ENCODE measurements at regions not wholly inside any gene's neighbourhood (a gene's known extent, or its start where the extent isn't known, plus 50 kb on each side); places are given as distances from the start of the nearest gene placed in this dataset.
"Not testable (repeated sequence)": the region's sequence is repeated elsewhere in the genome, so short reads cannot be mapped to it uniquely, and the experiment has no call there.

DNA sequence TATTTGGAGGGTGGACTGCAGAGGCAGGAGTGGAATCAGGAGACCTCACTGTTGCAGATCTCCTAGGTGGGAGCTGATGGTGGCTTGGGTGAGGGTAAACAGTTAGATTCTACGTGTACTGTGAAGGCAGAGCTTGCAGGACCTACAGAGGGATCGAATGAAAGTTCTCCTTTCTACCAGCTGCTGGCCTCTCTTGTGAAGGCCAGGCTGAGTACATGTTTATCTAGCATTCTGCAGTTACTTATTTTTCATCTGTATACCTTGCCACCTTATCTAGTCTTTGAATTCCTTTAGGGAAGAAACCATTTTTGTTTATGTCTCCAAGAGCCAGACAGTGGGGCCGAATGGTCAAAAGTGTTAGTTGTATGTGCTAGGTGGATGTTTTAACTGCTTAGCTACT, 57.6 kb downstream of the PTTG1 start:
- DNase-seq (ENCODE audit: low read depth) = no peak

DNA sequence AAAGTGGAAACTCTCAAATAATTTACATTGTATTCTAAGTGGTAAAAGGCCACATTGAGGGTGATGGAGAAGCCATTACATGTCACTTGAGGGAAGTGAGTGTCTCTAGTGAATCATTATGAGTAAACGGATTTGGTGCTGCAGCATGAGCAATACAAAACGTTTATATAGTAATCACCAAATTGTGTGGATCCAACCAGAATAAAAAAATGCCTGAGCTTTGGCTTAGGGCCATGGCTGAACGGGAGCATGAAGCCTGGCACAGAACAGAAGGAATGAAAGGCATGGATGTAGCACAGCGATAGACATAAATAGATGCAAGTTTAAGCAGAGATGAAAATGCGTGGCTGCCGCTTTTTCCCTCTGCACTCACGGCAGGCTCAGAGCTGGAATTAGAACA, 58.3 kb downstream of the PTTG1 start:
- peak; percentile 68 for DNase-seq (ENCODE audit: low read depth)

DNA sequence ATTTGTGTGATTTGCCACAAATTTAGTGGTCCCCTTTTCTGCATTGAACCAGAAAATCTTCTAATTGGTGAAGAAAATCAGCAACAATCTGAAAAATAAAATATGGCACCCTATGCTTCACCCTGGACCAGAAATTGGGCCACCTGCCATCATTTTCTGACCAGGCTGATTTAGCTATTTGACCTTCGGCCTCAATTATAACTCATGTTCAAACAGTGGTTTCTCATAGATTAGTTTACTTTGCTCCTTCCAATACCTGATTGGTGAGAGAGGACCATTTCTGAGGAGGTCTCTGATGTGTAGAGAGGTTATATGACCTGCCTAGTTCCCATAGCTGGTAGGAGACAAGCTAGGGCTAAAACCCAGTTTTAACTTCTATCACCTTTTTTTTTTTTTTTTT, 59.0 kb downstream of the PTTG1 start:
- no peak for DNase-seq (ENCODE audit: low read depth)

DNA sequence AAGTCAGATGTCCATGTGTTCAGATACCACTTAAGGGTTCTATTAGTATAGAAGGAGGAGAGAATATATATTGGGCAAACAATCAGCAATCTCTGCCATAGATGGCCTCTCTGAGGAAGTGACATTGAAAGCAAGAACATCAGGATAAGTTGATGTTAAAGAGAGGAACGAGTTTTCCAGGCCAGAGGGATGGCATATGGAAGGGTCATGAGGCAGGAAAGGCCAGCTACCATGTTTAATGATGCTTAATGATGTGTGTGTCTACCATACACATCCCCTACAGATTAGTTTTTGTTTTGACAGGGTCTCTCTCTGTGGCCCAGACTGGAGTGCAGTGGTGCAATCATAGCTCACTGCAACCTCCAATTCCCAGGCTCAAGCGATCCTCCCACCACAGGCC, 63.0 kb downstream of the PTTG1 start:
- no peak for DNase-seq (ENCODE audit: low read depth)

DNA sequence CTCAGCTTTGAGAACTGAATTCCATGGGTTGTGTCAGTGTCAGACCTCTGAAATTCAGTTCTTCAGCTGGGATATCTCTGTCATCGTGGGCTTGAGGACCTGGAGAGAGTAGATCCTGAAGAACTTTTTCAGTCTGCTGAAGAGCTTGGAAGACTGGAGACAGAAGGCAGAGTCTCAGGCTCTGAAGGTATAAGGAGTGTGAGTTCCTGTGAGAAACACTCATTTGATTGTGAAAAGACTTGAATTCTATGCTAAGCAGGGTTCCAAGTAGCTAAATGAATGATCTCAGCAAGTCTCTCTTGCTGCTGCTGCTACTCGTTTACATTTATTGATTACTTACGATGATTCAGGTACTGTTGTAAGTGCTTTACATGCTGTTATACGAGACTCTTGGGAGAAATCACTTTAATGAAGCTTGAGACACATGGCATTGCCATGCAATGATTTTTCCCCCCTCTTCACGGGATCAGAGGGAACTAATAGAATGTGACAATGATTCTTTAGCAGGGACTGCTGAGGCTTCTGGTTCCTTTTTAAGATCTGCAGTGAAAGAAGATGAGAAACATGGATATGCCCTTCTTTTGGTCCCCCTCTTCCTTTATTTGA, 63.8 kb downstream of the PTTG1 start:
- DNase-seq (ENCODE audit: low read depth) = no peak

DNA sequence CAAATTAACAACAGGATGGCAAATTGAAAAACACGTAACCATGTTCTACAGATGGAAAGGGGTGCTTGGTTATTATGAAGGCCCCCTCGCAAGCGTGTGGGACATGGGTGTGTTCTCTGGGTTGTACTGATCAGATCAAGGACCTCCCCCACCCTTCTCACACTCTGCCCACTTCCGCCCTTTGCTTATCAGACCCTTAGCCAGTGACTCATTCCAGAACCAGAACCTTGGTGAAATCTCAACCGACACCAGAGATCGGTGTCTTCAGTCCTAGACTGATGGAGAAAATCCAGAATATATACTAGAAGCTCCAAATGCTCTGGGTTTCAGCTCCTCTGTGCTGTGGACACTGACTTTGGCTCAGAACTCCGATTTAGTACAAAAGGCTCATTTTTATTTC, 64.9 kb downstream of the PTTG1 start:
- no peak for DNase-seq (ENCODE audit: low read depth)

DNA sequence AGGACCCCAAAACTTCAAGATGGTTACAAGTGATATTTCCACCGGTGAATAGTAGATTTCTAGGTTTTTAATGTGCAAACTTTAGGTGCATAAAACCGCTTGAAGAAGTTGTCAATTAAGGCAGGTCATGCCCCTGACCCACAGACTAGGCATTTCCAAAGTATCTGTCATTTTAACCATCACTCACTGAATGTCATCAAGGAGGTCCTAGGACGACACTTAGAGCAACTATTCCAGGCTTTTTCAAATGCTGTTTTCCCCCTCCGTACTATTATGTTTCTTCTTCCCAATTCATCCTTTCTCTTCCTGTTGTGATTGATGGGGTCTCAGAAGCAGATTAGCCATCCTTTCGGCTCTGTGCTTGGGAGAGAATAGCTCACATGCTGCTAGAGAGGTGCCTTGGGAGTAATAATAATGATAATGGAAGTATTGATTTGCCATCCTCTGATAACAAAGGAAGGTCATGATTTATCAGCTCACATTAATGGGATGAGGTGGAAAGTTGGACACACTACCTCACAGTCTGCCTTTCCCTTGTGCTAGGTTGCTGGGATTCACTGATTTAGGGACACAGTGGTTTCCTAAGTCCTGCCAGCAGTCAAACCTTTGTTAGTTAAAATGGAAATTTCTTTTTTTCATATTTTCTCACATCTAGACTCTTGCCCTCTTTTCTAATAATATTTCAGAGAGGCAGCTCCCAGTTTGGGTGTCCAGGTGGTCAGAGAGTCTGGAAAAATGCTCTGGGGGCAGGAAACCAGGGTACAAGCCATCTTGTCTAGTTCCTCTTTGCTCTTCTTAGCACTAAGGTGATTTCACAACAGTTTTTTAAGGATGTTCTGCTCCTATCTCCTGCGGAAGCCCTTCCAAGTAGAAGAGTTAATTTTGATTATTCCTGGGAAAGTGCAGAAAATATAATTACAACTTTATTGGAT, 67.0 kb downstream of the PTTG1 start:
- no peak for DNase-seq (ENCODE audit: low read depth)

DNA sequence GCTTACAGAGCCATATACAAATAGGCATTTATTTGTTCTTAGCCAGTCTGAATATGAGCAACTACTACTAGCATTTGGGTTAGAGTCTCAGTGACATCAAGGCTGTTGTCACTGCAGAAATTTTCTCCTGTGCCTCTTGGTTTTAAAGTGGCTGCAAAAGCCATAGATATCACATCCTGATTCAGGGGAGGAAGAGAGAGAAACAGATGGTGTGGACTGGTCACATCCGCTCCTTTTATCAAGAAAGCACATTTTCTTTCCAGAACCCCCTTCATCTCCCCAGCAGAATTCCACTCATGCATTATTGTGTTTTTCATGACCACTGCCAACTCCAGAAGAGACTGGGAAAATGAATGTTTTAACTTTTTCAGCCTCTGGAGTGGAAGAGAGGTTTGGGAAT, 69.8 kb downstream of the PTTG1 start:
- no peak for DNase-seq (ENCODE audit: low read depth)

DNA sequence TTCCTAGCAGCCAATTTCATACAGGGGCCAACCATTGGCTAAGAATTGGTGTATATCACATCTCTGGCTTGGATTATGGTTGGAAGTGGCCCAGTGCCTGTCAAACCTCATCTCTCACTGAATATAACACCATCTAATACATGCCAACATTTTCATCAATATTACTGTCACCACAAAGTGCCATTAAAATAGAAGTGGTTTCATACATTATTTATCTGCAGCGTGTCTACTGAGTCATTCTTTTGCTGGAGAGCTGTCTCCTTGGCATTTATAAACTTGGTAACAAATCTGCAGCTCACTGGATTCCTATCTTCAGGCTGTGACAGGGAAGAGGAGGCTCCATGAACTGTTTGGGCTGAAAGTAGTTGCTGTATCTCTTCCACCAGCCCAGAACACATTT, 70.9 kb downstream of the PTTG1 start:
- no peak for DNase-seq (ENCODE audit: low read depth)

DNA sequence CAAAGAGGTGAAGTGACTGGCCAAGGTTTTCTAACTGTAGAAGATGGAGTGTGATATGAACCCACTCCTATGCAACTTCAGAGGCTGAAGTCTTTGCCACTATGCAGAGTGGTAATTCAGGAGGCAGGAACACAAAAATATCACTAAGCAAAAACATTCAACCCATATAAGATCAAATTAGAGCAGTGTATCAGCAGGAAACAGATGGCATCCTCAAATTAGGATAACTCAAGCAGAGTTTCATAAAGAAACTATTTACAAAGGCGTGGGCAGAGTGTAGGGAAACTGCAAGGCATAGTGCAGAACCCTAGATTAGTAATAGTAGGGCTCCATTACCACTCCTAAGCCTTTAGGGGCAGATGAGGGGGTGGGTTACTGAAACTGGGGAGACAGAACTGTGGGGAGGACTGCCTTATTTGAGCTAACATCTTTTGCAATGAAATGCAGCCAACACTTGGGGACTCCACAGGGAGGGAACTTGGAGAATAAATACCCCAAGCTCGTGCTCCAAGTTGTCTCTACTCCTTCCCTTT, 72.2 kb downstream of the PTTG1 start:
- DNase-seq (ENCODE audit: low read depth) = no peak

DNA sequence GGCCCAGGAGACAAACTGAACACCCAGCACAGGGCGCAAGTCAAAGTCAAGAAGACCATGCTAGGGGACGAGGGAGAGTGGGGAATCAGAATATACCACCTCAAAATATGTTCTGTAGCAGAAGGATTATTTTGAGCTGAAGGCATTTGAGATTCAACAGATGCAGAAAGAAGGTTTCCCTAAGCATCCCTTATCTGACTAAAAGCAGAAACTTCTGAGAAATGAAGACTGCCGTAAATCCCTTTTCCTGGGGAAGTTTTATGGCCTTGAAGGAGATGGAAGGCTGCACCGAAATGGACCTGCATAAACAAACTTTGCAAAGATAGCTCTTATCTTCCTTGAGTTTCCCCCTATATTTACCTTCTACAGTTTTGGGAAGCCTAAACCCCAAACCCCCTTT, 72.8 kb downstream of the PTTG1 start:
- no peak for DNase-seq (ENCODE audit: low read depth)

DNA sequence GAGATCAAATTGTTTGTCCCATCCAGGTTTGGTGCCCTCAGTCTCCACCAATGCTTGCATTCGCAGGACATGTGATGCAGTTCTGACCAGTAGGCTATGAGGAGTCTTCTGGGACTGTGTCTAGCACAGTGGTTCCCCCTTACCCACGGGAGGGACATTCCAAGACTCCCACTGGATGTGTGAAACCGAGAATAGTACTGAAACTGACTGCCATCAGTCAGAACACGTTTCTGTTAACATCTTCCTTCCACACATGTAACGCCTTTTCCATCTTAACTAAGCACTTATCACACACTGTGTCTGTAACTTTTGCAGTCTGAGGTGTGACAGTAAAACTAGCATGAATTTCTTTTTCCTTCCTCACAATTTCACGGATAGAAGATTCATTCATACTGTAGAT, 74.7 kb downstream of the PTTG1 start:
- DNase-seq (ENCODE audit: low read depth) = no peak

DNA sequence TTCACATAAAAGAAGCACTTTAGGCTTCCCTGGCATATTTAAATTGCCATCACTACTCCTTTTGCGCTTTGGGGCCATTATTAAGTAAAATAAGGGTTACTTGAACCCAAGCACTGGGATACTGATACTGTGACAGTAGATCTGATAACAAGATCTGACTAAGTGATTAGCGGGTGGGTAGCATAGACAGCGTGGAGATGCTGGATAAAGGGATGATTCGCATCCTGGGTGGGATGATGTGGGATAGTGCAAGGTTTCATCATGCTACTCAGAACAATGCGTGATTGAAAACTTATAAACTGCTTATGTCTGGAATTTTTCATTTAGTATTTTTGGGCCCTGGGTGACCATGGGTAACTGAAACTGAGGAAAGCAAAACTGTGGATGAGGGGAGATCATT, 75.1 kb downstream of the PTTG1 start:
- DNase-seq (ENCODE audit: low read depth) = no peak

DNA sequence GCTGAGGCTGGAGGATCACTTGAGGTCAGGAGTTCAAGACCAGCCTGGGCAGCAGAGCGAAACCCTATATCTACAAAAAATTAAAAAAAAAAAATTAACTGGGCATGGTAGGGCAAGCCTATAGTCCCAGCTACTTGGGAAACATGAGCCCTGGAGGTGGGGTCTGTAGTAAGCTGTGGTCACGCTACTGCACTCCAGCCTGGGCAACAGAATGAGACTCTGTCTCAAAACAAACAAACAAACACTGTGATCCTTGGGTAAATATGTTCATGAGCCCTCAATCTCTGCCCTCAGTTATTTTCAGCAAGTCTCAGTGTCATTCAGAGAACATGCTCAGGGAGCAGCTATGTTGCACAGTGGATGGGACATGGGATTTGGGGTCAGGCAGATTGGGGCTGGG, 76.2 kb downstream of the PTTG1 start:
- no peak for DNase-seq (ENCODE audit: low read depth)

DNA sequence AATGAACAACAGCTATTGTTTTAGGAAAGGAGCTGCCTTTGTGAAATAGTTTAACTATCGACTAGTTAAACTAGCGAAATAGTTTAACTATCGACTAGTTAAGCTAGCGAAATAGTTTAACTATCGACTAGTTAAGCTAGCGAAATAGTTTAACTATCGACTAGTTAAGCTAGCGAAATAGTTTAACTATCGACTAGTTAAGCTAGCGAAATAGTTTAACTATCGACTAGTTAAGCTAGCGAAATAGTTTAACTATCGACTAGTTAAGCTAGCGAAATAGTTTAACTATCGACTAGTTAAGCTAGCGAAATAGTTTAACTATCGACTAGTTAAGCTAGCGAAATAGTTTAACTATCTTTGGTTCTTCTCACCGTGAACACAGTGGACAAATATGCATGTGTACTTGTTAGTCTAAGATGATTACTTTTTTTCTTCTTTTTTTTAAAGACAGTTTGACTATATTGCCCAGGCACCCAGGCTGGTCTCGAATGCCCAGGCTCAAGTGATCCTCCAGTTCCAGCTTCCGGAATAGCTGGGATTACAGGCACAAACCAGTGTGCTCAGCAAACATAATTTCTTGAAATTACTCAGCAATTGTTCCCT, 76.9 kb downstream of the PTTG1 start:
- DNase-seq (ENCODE audit: low read depth) = not testable (repeated sequence)

DNA sequence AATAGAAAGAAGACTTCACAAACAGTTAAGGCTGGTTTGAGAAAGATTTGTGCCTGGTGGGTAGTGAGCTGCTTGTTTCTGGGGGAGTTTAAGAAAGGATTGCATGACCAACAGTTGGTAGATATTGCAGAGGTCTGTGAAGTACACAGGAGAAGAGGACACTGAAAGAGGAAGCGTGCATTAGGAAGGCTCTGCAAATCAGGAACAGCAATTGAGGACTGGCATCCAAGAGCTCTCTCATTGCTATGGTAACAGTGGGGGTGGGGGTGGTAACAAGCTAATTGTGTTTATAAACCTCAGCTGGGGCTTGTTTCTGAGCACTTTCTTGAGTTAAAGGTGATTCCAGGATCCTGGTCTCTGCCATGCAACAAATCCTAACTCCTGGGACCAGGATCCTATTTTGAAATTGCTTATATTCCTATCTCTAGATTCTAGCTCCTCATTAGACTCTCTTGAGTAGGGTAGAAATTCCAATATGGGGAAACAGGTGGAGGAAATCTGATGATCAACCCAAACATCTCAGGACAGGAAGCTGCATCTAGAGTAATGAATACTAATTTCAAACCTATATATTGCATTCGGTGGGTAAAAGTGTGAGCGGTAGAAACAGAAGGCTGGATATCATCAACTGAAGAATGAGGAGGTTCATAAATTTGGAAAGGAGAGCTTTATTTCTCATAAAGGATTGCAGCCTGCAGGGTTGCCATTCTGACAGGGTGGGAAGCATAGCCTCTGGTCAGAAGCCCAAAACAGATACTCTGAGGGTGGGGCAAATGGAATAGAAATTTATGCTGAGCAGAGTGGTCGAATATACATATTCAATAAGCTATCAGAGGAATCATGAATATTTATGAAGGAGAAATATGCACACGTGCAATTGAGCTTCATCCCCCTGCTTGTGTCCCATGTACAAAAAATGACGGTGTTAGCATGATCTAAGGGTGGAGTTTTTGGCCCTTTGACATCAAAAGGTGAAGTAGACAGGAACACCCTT, 79.4 kb downstream of the PTTG1 start:
- DNase-seq (ENCODE audit: low read depth) = no peak

DNA sequence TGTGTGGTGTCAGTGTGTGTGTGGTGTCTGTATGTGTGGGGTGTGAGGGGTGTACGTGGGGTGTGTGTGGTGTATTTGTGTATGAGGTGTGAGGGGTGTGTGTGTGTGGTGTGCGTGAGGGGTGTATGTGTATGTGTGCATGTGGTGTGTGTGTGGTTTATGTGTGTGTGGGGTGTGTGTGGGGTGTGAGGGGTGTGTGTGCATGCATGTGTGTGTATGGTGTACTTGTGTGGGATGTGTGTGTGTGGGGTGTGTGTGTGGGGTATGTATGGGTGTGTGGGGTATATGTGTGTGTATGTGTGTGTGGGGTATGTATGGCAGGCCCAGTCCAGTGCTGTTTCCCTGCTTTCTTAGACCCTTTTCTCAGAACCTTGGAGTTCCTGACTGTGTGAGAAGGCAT, 83.3 kb downstream of the PTTG1 start:
- no peak for DNase-seq (ENCODE audit: low read depth)

DNA sequence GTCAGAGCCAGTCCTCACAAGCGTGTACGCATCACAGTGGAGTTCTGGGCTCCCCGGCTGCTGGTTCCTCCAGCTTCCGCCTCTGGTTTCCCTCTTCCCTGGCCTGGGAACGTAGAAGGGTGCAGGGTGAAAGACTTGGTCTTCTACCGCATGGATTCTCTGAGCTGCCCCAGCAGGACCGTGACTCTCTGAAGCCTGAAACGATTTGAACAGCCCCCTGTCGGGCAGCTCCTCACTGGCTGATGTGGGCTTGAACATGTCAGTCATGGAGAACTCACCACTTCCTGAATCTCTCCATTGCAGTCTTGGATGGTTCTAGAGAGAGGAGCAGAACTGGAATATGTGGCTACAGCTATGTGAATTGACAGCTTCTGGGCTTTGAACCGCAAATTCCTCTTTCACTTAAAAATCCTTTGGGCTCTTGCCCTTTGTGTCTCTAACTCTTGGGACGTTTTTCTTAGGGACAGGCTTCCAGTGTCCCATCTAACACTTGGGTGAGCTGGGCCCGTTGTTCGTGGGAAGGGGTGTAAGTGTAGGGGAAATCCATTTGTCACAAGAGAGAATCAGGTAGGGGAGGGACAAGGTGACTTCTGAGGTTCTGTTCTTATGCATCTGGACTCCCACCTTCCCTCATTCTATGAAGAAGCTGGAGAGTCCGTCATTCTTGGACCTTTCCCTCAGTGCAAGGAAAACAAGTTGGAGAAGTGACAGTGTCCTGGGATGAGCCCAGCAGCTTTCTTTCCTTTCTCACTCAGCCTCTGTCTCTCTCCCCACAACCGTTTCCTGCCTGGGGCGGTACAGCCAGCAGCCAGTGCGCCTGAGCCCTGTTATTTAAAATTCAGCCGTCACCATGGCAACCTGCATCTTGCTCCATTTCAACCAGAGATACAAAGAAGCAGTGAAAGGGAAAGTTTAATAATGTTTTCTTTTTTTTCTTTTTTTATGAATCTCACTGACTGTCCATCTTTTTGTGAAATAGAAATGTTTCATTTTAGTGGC, 84.7 kb downstream of the PTTG1 start:
- DNase-seq (ENCODE audit: low read depth) = peak; percentile 59

DNA sequence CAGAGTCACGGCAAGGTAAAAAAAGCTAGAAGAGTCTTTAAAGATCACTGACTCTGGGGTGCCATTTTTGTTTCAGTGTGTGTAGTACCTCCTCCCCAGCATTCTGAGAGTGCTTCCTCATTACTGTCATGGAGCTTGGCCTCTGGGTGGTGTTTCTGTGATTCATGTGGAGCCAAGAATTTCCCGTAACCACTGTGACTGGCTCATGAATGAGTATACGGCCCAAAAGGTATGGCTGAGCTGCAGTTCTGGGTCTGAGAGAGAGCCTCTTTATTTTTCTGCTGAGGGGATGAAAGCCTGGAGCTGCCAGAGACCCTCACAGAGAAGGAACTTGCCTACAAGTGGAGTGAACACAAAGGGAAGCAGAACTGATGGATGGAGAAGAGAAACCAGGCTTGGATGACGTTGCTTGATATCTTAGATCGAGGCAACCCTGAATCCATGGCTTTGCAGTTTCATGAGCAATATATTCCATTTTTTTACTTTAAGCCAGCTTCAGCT, 85.6 kb downstream of the PTTG1 start:
- DNase-seq (ENCODE audit: low read depth) = peak; percentile 72

DNA sequence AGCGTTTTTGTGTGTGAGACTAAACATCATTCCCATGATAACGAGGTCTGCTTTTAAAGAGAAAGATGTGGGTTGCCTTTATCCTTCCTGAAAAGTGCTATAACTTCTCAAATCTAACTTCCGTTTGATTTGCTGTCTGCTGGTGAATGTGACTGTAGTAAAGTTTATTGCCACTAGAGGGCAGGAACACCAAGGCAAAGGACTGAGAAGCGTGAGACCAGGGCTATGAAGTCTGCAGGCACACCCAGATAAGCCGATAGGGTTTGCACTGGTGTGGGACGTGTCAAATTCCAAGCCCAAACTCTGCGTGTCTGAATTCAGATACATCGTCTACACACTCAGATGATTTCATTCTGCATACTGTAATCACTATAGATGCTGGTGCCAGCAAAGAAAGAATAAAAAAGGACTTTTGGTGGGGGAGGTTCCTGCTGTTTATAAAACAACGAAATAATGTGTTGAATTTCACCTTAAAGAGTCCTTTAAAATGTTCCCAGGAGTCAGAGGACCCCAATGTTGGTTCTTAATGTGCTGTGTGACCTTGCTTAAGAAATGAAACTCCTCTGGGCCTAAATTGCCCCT, 87.2 kb downstream of the PTTG1 start:
- DNase-seq (ENCODE audit: low read depth) = peak; percentile 80

Data from iris pigment epithelial cell (primary cell).